NCI-H460 (cell line): ENCODE measurements at regions not wholly inside any gene's neighbourhood (a gene's known extent, or its start where the extent isn't known, plus 50 kb on each side); places are given as distances from the start of the nearest gene placed in this dataset.

Source experiments
- DNase-seq: peaks from one replicate; pipeline ENCODE4 v3.0.0-alpha.2; 2016; ENCODE audit warnings: low read depth; ENCODE audit errors: extremely low read depth

GRCh38 chr1:78351551-78352216 lies 139.1 kb upstream of the PTGFR start:
- DNase-seq, result no peak

- no peak for DNase-seq
Observed at GRCh38 chr1:78355656-78356055, 135.1 kb upstream of the PTGFR start.

- DNase-seq, result no peak
Observed at GRCh38 chr1:78358165-78358564, 132.6 kb upstream of the PTGFR start.

- no peak for DNase-seq
Observed at GRCh38 chr1:78359666-78360065, 131.1 kb upstream of the PTGFR start.

- no peak for DNase-seq
Observed at GRCh38 chr1:78360584-78360983, 130.2 kb upstream of the PTGFR start.

GRCh38 chr1:78367700-78368099 lies 123.1 kb upstream of the PTGFR start:
- DNase-seq, result no peak

- DNase-seq, result no peak
Observed at GRCh38 chr1:78369546-78369945, 121.2 kb upstream of the PTGFR start.

GRCh38 chr1:78370356-78370755 lies 120.4 kb upstream of the PTGFR start:
- DNase-seq, result no peak

GRCh38 chr1:78370779-78371482 lies 119.8 kb upstream of the PTGFR start:
- DNase-seq, result no peak

- no peak for DNase-seq
Observed at GRCh38 chr1:78373676-78374075, 117.1 kb upstream of the PTGFR start.

GRCh38 chr1:78375996-78376395 lies 114.8 kb upstream of the PTGFR start:
- no peak for DNase-seq

GRCh38 chr1:78377356-78377928 lies 113.3 kb upstream of the PTGFR start:
- DNase-seq, result no peak

GRCh38 chr1:78383923-78384322 lies 106.9 kb upstream of the PTGFR start:
- DNase-seq, result no peak

GRCh38 chr1:78385744-78386462 lies 104.9 kb upstream of the PTGFR start:
- no peak for DNase-seq

- no peak for DNase-seq
Observed at GRCh38 chr1:78387201-78387600, 103.6 kb upstream of the PTGFR start.

- DNase-seq, result no peak
Observed at GRCh38 chr1:78387871-78388270, 102.9 kb upstream of the PTGFR start.

GRCh38 chr1:78388275-78388674 lies 102.5 kb upstream of the PTGFR start:
- DNase-seq, result no peak

- no peak for DNase-seq
Observed at GRCh38 chr1:78401148-78401547, 89.6 kb upstream of the PTGFR start.

GRCh38 chr1:78408192-78408591 lies 82.6 kb upstream of the PTGFR start:
- DNase-seq, result no peak

- no peak for DNase-seq
Observed at GRCh38 chr1:78408810-78409209, 82.0 kb upstream of the PTGFR start.

GRCh38 chr1:78410643-78411042 lies 80.1 kb upstream of the PTGFR start:
- no peak for DNase-seq

GRCh38 chr1:78411707-78412106 lies 79.1 kb upstream of the PTGFR start:
- no peak for DNase-seq
